ENCODE measurements at regions not wholly inside any gene's neighbourhood (a gene's known extent, or its start where the extent isn't known, plus 50 kb on each side); places are given as distances from the start of the nearest gene placed in this dataset.

DNA sequence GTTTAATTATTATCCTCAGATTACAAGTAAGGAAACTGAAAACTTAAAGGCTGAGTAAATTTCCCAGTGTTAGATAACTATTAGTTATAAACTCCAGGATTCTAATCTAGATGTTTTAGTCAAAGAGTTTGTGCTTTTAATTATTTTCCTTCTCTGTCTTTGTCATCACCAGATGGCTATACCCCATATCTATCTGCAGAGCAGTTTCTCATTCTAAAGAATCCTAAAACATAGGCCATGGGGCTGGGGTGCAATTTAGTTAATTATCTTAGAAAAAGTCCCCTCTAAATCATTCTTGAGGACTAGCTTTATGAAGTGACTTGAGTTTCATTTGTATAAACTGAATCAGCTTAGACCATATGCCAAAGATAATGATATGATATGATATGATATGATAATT lies 556.3 kb upstream of the ANO5 start:
- Histone ChIP-seq H3K36me3 (ENCODE audit: control insufficient read depth in 2 of 2, extremely low read depth in 1 of 2, insufficient read depth in 2 of 2, low read length in 2 of 2) (no peaks in the 10 kb centered on the region), H4K20me1 (replicated peaks; ENCODE audit: control insufficient read depth, extremely low read depth, insufficient read depth, low read length) (no peaks in the 10 kb centered on the region), H3K27ac (ENCODE audit: insufficient read depth, low read depth, low read length) (no peak overlapping the region), H2AFZ (ENCODE audit: low read depth, low read length) (no peak overlapping the region), H3K9me1 (replicated peaks; ENCODE audit: control insufficient read depth, extremely low read depth, insufficient read depth, low read length) (no peaks in the 10 kb centered on the region), H3K9ac (replicated peaks; ENCODE audit: extremely low read depth, insufficient read depth, low read length) (no peak overlapping the region), H3K4me2 (ENCODE audit: insufficient read depth, low read length) (no peak overlapping the region), H3K4me1 (ENCODE audit: control insufficient read depth, extremely low read depth, insufficient read depth, low read length) (no peaks in the 10 kb centered on the region), H3K79me2 (ENCODE audit: control insufficient read depth, insufficient read depth, low read length) (no peaks in the 10 kb centered on the region), H3K4me3 (replicated peaks in 1 of 3; ENCODE audit: insufficient read depth in 1 of 3, low read depth in 1 of 3, low read length in 3 of 3) (no peak overlapping the region), H3K27me3 (ENCODE audit: control insufficient read depth in 2 of 2, insufficient read depth in 2 of 2, low read length in 2 of 2) (no peaks in the 10 kb centered on the region), H3K9me3 (replicated peaks; ENCODE audit: control insufficient read depth, insufficient read depth, low read length) (no peaks in the 10 kb centered on the region)
- intact Hi-C loops (cut with micrococcal nuclease) (no loop called here), dilution Hi-C loops (cut with MboI; ENCODE audit: extremely low pct_ligation_motif_present, low sequenced_read_pairs) (no loop called here)
- DNase-seq (ENCODE audit: low read depth, low spot score) (no peak), FAIRE-seq (no peak)
- POLR2A ChIA-PET, result no interaction called here
- no TSS peak for BruUV-seq (replicated peaks)
- TF ChIP-seq POLR2AphosphoS5 (IDR thresholded peaks at IDR 0.05; ENCODE audit: insufficient read depth, low read depth, low read length), result no peak
- TF ChIP-seq, protein P1, sequence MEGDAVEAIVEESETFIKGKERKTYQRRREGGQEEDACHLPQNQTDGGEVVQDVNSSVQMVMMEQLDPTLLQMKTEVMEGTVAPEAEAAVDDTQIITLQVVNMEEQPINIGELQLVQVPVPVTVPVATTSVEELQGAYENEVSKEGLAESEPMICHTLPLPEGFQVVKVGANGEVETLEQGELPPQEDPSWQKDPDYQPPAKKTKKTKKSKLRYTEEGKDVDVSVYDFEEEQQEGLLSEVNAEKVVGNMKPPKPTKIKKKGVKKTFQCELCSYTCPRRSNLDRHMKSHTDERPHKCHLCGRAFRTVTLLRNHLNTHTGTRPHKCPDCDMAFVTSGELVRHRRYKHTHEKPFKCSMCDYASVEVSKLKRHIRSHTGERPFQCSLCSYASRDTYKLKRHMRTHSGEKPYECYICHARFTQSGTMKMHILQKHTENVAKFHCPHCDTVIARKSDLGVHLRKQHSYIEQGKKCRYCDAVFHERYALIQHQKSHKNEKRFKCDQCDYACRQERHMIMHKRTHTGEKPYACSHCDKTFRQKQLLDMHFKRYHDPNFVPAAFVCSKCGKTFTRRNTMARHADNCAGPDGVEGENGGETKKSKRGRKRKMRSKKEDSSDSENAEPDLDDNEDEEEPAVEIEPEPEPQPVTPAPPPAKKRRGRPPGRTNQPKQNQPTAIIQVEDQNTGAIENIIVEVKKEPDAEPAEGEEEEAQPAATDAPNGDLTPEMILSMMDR (IDR thresholded peaks at IDR 0.05; ENCODE audit: extremely low read depth in 1 of 2, insufficient read depth in 1 of 2, low read depth in 1 of 2, low read length in 2 of 2), result no peak
- no peak for TF ChIP-seq FOS (IDR thresholded peaks at IDR 0.05; ENCODE audit: borderline replicate concordance, insufficient read depth, low read length)
- no peak for TF ChIP-seq POLR2A (IDR thresholded peaks at IDR 0.05; ENCODE audit: low read depth, low read length)
- TF ChIP-seq JUN (IDR thresholded peaks at IDR 0.05; ENCODE audit: borderline replicate concordance, insufficient read depth, insufficient read length, low read depth), result no peak
- TF ChIP-seq GATA2 (IDR thresholded peaks at IDR 0.05; ENCODE audit: insufficient read depth, insufficient read length, low read depth, low read length), result no peak
- no peak for TF ChIP-seq EZH2 (IDR thresholded peaks at IDR 0.05; ENCODE audit: borderline replicate concordance, low read depth, low read length, severe bottlenecking)
- TF ChIP-seq, protein P2, sequence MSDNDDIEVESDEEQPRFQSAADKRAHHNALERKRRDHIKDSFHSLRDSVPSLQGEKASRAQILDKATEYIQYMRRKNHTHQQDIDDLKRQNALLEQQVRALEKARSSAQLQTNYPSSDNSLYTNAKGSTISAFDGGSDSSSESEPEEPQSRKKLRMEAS (IDR thresholded peaks at IDR 0.05; ENCODE audit: insufficient read depth, insufficient read length), result no peak
- TF ChIP-seq MYC (IDR thresholded peaks at IDR 0.05; ENCODE audit: low read depth, low read length), result no peak
- CTCF ChIA-PET, result no interaction called here

Measured in endothelial cell of umbilical vein (primary cell).